Heart left ventricle (tissue), 16 donors: ENCODE measurements at regions not wholly inside any gene's neighbourhood (a gene's known extent, or its start where the extent isn't known, plus 50 kb on each side); places are given as distances from the start of the nearest gene placed in this dataset.

Experiments
- ATAC-seq, 4 donors: fragments of 200-7000 bp; cut with Tn5 transposase; one replicate each; pipeline ENCODE4 v1.9.1; 2020 to 2022; ENCODE audit warnings: moderate library complexity in 4 of 4, mild to moderate bottlenecking in 3 of 4, moderate number of reproducible peaks in 1 of 4
- DNase-seq, 5 donors: peaks; one replicate each; pipeline ENCODE4 v3.0.0-alpha.2; 2020
- H3K27ac ChIP-seq, 12 donors: fragments of 200-600 bp; sonication (generic) in 4 of 12; one replicate each; pipeline versions ENCODE4 v1.5.0 to v1.8.0; 2016 to 2022; ENCODE audit warnings: mild to moderate bottlenecking in 2 of 12
- H3K27me3 ChIP-seq, 9 donors: fragments of 200-600 bp; sonication (generic) in 2 of 9; one replicate each; pipeline versions ENCODE4 v1.5.1 to v1.8.0; 2016 to 2022; ENCODE audit warnings: mild to moderate bottlenecking in 3 of 9
- H3K36me3 ChIP-seq, 9 donors: fragments of 200-600 bp; sonication (generic) in 2 of 9; one replicate each; pipeline versions ENCODE4 v1.5.0 to v1.8.0; 2018 to 2022; ENCODE audit warnings: mild to moderate bottlenecking in 2 of 9
- H3K4me1 ChIP-seq, 12 donors: fragments of 200-600 bp; sonication (generic) in 4 of 12; one replicate each; pipeline versions ENCODE4 v1.5.0 to v1.8.0; 2016 to 2022; ENCODE audit warnings: mild to moderate bottlenecking in 3 of 12
- H3K4me3 ChIP-seq, 12 donors: fragments of 200-600 bp; sonication (generic) in 4 of 12; one replicate each; pipeline versions ENCODE4 v1.5.0 to v1.8.0; 2017 to 2022; ENCODE audit warnings: mild to moderate bottlenecking in 9 of 12, moderate library complexity in 4 of 12
- H3K9me3 ChIP-seq, 12 donors: fragments of 200-600 bp; sonication (generic) in 4 of 12; one replicate each; pipeline versions ENCODE4 v1.5.0 to v1.8.0; 2016 to 2022; ENCODE audit warnings: mild to moderate bottlenecking in 1 of 12
- POLR2A ChIP-seq, 2 donors: fragments of 450-650 bp; IDR thresholded peaks; one replicate each; pipeline ENCODE4 v1.6.1; 2017; ENCODE audit warnings: antibody characterized with exemption in 2 of 2, mild to moderate bottlenecking in 2 of 2, moderate library complexity in 2 of 2
- WGBS, 4 donors: extraction: QIAGEN DNeasy Blood & Tissue Kit in 2 of 4; methylation state at CpG; one replicate each; pipeline versions ENCODE4 v1.1.5 to v1.1.7; 2013 to 2018; 5-methylcytosine and 5-hydroxymethylcytosine counted together
- intact Hi-C, 10 donors: fragments of 100-400 bp; cut with DNase I; formaldehyde crosslinking; loops; one replicate each; pipeline versions ENCODE4 v1.11.1 to v1.14.2; 2022
- TF ChIP-seq, protein P1 (sequence below), 12 donors: fragments of 200-600 bp; sonication (generic) in 4 of 12; IDR thresholded peaks; one replicate each; pipeline versions ENCODE4 v1.5.0 to v1.8.0; 2018 to 2022; ENCODE audit warnings: antibody characterized with exemption in 12 of 12, mild to moderate bottlenecking in 5 of 12
- donor health status: ischemic (EF 13 %, LVEDD 7.1; RV severe dilation, severe dysfunction).
- donor health status: healthy with polysubstance abuse.
- donor health status: DM: no; HTN: yes; CAD: no.
- donor health status: DM: no; HTN: no; CAD: no.
- donor health status: ischemic (EF 25% LVEDD 6.9; RV normal size, moderate dysfunction).
- donor health status: ischemic (EF 25% LVEDD 5.7; RV mildly dilated, moderate dysfunction).
- donor health status: healthy.
- donor health status: DM: yes; HTN: yes; CAD: no.
- donor health status: ischemic (EF 35%, LVEDD 5.7; RV mildly dilated, moderate dysfunction).
- donor health status: nonischemic (EF 11% LVEDD 7.7; RV severe dilation, severe dysfunction).
- donor health status: DM: yes; HTN: yes; CAD: no.
- donor health status: PGD.
- donor health status: ischemic (EF 29% LVEDD 5.4; RV normal size, mild dysfunction).
- donor health status: nonischemic (EF 23%, LVEDD 6.1; RV moderate dilation, normal function).

DNA sequence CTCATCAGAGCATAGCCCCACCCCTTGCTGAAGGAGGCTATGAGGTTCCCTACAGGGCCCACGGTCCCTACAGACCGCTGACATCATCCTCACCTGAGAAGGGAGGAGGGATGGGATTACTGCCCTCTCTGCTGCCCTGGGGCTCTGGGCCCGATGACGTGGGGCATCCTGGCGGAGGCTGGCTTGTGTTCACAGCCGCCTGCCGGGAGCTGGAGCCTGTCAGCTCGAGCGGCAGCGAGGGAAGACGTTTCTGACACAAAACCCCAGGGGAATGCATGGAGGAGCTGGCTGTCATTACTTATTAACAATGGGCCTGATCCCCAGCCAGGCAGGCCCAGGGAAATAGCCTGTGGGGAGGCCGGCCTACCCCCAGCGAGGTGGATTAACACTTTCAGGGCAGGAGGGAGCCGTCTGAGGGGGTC, 106.6 kb upstream of the ATP6AP2 start:
- WGBS, 4 donors, result 14 to 34% (median 17%) methylated on average over 5 to 14 of the region's 14 CpGs
- TF ChIP-seq, protein P1, sequence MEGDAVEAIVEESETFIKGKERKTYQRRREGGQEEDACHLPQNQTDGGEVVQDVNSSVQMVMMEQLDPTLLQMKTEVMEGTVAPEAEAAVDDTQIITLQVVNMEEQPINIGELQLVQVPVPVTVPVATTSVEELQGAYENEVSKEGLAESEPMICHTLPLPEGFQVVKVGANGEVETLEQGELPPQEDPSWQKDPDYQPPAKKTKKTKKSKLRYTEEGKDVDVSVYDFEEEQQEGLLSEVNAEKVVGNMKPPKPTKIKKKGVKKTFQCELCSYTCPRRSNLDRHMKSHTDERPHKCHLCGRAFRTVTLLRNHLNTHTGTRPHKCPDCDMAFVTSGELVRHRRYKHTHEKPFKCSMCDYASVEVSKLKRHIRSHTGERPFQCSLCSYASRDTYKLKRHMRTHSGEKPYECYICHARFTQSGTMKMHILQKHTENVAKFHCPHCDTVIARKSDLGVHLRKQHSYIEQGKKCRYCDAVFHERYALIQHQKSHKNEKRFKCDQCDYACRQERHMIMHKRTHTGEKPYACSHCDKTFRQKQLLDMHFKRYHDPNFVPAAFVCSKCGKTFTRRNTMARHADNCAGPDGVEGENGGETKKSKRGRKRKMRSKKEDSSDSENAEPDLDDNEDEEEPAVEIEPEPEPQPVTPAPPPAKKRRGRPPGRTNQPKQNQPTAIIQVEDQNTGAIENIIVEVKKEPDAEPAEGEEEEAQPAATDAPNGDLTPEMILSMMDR (IDR thresholded peaks at IDR 0.05), result no peak
- TF ChIP-seq POLR2A (IDR thresholded peaks at IDR 0.05), result no peak
- DNase-seq (peak in 3 of 5 donors; percentile 32 to 55 (median 33)), ATAC-seq (peak in 3 of 4 donors; percentile 60 to 73 (median 62))
- Histone ChIP-seq H3K4me1 (peaks cover 0 to 6% (median 0%) of the 10 kb centered on the region in 12 donors), H3K27ac (no peak overlapping the region), H3K9me3 (no peaks in the 10 kb centered on the region), H3K27me3 (peaks cover 0 to 56% (median 0%) of the 10 kb centered on the region in 9 donors), H3K4me3 (no peak overlapping the region), H3K36me3 (no peaks in the 10 kb centered on the region)
- intact Hi-C loops, result loop anchor here in 1 of 10 donors (10.0 kb wide), 1 partner anchor 749 kb away; no protein-coding TSS in a partner anchor

DNA sequence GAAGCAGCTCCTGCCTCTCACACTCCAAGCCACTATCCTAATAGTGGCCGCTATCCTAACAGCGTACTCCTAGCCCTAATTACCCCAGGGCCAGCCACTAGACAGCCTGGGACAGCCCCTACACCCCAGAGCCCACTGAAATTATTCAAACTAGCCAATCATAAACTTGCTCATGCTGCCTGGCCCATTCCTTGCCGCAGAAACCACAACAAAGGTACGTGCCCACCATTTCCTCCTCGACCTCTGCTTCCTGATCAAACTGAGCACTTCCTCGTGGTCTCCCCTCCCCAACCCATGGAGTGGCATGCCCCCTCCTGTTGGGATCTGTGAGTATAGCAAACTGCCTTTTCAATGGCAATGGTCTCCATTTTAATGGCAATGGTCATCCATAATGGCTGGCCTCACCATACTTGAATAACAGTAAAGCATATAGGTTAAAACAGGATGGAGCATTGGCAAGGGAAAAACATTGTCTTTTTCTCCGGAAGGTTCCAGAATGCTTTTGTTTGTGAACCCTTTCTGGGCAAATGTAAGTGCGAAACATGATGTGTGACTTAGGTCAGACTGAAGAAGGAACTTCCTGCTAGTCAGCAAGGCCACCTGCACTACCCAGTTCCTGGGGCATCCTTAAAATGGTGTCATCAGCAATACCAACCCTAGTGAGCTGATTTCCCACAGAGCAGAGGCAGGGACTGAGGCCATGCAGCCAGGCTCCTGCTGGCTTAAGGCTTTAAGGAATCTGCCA, 107.1 kb upstream of the ATP6AP2 start:
- Histone ChIP-seq H3K9me3 (no peaks in the 10 kb centered on the region), H3K4me1 (peaks cover 0 to 6% (median under 1%) of the 10 kb centered on the region in 12 donors), H3K27me3 (peaks cover 0 to 56% (median 0%) of the 10 kb centered on the region in 9 donors), H3K27ac (no peak overlapping the region), H3K36me3 (no peaks in the 10 kb centered on the region), H3K4me3 (no peak overlapping the region)
- TF ChIP-seq POLR2A (IDR thresholded peaks at IDR 0.05), result no peak
- TF ChIP-seq, protein P1 (IDR thresholded peaks at IDR 0.05), result no peak
- 80 to 86% (median 84%) methylated on average over 8 of the region's 8 CpGs for WGBS, 4 donors
- intact Hi-C loops, result loop anchor here in 1 of 10 donors (10.0 kb wide), 1 partner anchor 749 kb away; no protein-coding TSS in a partner anchor
- no peak for ATAC-seq
- DNase-seq, result no peak

GRCh38 chrX:40471965-40472648, 108.7 kb upstream of the ATP6AP2 start:
- H3K36me3 ChIP-seq, result no peaks in the 10 kb centered on the region
- peak overlapping the region in 1 of 12 donors; percentile 4 for H3K4me3 ChIP-seq
- H3K9me3 ChIP-seq, result no peaks in the 10 kb centered on the region
- intact Hi-C loops, result loop anchor here in 1 of 10 donors (10.0 kb wide), 1 partner anchor 747 kb away; no protein-coding TSS in a partner anchor
- no peak overlapping the region for H3K27ac ChIP-seq
- TF ChIP-seq, protein P1 (IDR thresholded peaks at IDR 0.05), result peak in 3 of 12 donors; percentile 10 to 25 (median 12)
- no peak for TF ChIP-seq POLR2A (IDR thresholded peaks at IDR 0.05)
- 15 to 39% (median 33%) methylated on average over 16 of the region's 16 CpGs for WGBS, 4 donors
- DNase-seq (peak in 3 of 5 donors; percentile 14 to 35 (median 23)), ATAC-seq (peak; percentile 7 to 63 (median 30))
- peaks cover 0 to 12% (median 3%) of the 10 kb centered on the region in 12 donors for H3K4me1 ChIP-seq
- peaks cover 0 to 41% (median 0%) of the 10 kb centered on the region in 9 donors for H3K27me3 ChIP-seq
